A673 (cell line): ENCODE measurements at regions not wholly inside any gene's neighbourhood (a gene's known extent, or its start where the extent isn't known, plus 50 kb on each side); places are given as distances from the start of the nearest gene placed in this dataset.

Experiments
- BruUV-seq: library from RNA; stranded (reverse); fragments of 400-500 nt; replicated peaks from 2 replicates; lab custom pipeline; 2021; lab: Mats Ljungman, UMichigan
- CTCF ChIA-PET: fragments of 300-600 bp; sonication (Branson Sonifier 250); formaldehyde crosslinking; loops from one replicate; lab custom pipeline; 2022; ENCODE audit warnings: antibody characterized with exemption; lab: Charles Lee
- POLR2A ChIA-PET: fragments of 300-600 bp; sonication (Branson Sonifier 250); formaldehyde crosslinking; loops from one replicate; lab custom pipeline; 2022; ENCODE audit warnings: antibody characterized with exemption; ENCODE audit not compliant: low non-redundant PET; lab: Charles Lee
- DNase-seq: peaks from one replicate; pipeline ENCODE4 v3.0.0-alpha.2; 2015; ENCODE audit warnings: low spot score
- H3K27ac ChIP-seq: fragments of 200-600 bp; sonication (generic); 2 replicates; pipeline ENCODE4 v1.5.1; 2016; ENCODE audit warnings: mixed run types, low read depth, mild to moderate bottlenecking, mixed read lengths, antibody characterized with exemption, low read length; ENCODE audit not compliant: poor library complexity, severe bottlenecking
- H3K27me3 ChIP-seq: fragments of 200-600 bp; sonication (generic); replicated peaks from 2 replicates; pipeline ENCODE4 v1.6.1; 2017; ENCODE audit warnings: mixed run types, low read depth, mild to moderate bottlenecking, mixed read lengths, antibody characterized with exemption, low read length; ENCODE audit not compliant: insufficient read depth, poor library complexity
- H3K36me3 ChIP-seq: fragments of 200-600 bp; sonication (generic); 2 replicates; pipeline ENCODE4 v1.6.1; 2016; ENCODE audit warnings: mixed run types, mild to moderate bottlenecking, mixed read lengths, antibody characterized with exemption, low read length; ENCODE audit not compliant: insufficient read depth, poor library complexity, severe bottlenecking
- H3K4me1 ChIP-seq: fragments of 200-600 bp; sonication (generic); 2 replicates; pipeline ENCODE4 v1.6.1; 2017; ENCODE audit warnings: mixed run types, mild to moderate bottlenecking, mixed read lengths, antibody characterized with exemption, low read length; ENCODE audit not compliant: insufficient read depth, poor library complexity, severe bottlenecking
- H3K4me3 ChIP-seq: fragments of 200-600 bp; sonication (generic); 2 replicates; pipeline ENCODE4 v1.5.1; 2016; ENCODE audit warnings: low read depth, mixed run types, mild to moderate bottlenecking, mixed read lengths, low read length; ENCODE audit not compliant: poor library complexity, severe bottlenecking
- H3K9me3 ChIP-seq: fragments of 200-600 bp; sonication (generic); 2 replicates; pipeline ENCODE4 v1.6.1; 2016; ENCODE audit warnings: mixed run types, low read depth, mild to moderate bottlenecking, mixed read lengths, antibody characterized with exemption, low read length; ENCODE audit not compliant: poor library complexity, severe bottlenecking
- CTCF ChIP-seq: fragments of 300-800, 200-600 bp; sonication (generic); conservative IDR thresholded peaks from 2 replicates; pipeline ENCODE4 v1.5.1; 2017; ENCODE audit warnings: low read depth, mild to moderate bottlenecking, antibody characterized with exemption, low read length, moderate library complexity, mixed read lengths
- EZH2 ChIP-seq: fragments of 200-600 bp; sonication (generic); IDR thresholded peaks from 2 replicates; pipeline ENCODE4 v1.6.1; 2017; ENCODE audit warnings: borderline replicate concordance, low read depth, mild to moderate bottlenecking, mixed read lengths, antibody characterized with exemption, low read length; ENCODE audit not compliant: poor library complexity, severe bottlenecking
- intact Hi-C: fragments of 100-400 bp; cut with micrococcal nuclease; formaldehyde crosslinking; loops from one replicate; pipeline ENCODE4 v1.10.0; 2022; ENCODE audit not compliant: unreplicated experiment

GRCh38 chr7:81430761-81431160 is 339.1 kb downstream of the HGF start:
- TF ChIP-seq CTCF: no peak
- TF ChIP-seq EZH2: no peak
- H3K36me3 ChIP-seq: no peaks in the 10 kb centered on the region
- no peaks in the 10 kb centered on the region for H3K27me3 ChIP-seq
- H3K4me1 ChIP-seq: peaks cover 8% of the 10 kb centered on the region
- no peak overlapping the region for H3K27ac ChIP-seq
- CTCF ChIA-PET: no interaction called here
- no TSS peak for BruUV-seq
- no peak overlapping the region for H3K4me3 ChIP-seq
- intact Hi-C loops: no loop called here
- H3K9me3 ChIP-seq: no peaks in the 10 kb centered on the region
- POLR2A ChIA-PET: no interaction called here
- DNase-seq: no peak

- ChIA-PET POLR2A (no interaction called here), CTCF (no interaction called here)
- no peaks in the 10 kb centered on the region for H3K9me3 ChIP-seq
- peaks cover 3% of the 10 kb centered on the region for H3K27me3 ChIP-seq
- peaks cover 8% of the 10 kb centered on the region for H3K4me1 ChIP-seq
- no peak overlapping the region for H3K4me3 ChIP-seq
- TF ChIP-seq EZH2 (no peak), CTCF (no peak)
- intact Hi-C loops: no loop called here
- H3K36me3 ChIP-seq: no peaks in the 10 kb centered on the region
- no peak overlapping the region for H3K27ac ChIP-seq
- no peak for DNase-seq
- no TSS peak for BruUV-seq
Observed at GRCh38 chr7:81430150-81430549, 339.7 kb downstream of the HGF start.

- H3K27me3 ChIP-seq: peaks cover 3% of the 10 kb centered on the region
- no peak overlapping the region for H3K4me3 ChIP-seq
- TF ChIP-seq EZH2 (no peak), CTCF (no peak)
- H3K4me1 ChIP-seq: no peaks in the 10 kb centered on the region
- BruUV-seq: no TSS peak
- no peak overlapping the region for H3K27ac ChIP-seq
- no peaks in the 10 kb centered on the region for H3K36me3 ChIP-seq
- intact Hi-C loops: no loop called here
- DNase-seq: no peak
- CTCF ChIA-PET: no interaction called here
- POLR2A ChIA-PET: no interaction called here
- H3K9me3 ChIP-seq: no peaks in the 10 kb centered on the region
Observed at GRCh38 chr7:81427461-81427860, 342.4 kb downstream of the HGF start.
